LNCaP clone FGC (cell line): ENCODE measurements at regions not wholly inside any gene's neighbourhood (a gene's known extent, or its start where the extent isn't known, plus 50 kb on each side); places are given as distances from the start of the nearest gene placed in this dataset.

Experiments used
- DNase-seq: peaks from one replicate; pipeline ENCODE4 v3.0.0-alpha.2; 2011; ENCODE audit warnings: low read depth
- H3K4me3 ChIP-seq: 2 replicates; pipeline ENCODE4 v1.5.1; 2011; ENCODE audit warnings: mild to moderate bottlenecking, low read depth, low read length, control low read depth
- TF ChIP-seq, protein P1 (sequence below): IDR thresholded peaks from 2 replicates; pipeline ENCODE4 v1.5.1; 2012; ENCODE audit warnings: mild to moderate bottlenecking; ENCODE audit not compliant: control insufficient read depth, insufficient read depth; ENCODE audit errors: extremely low read depth

DNA sequence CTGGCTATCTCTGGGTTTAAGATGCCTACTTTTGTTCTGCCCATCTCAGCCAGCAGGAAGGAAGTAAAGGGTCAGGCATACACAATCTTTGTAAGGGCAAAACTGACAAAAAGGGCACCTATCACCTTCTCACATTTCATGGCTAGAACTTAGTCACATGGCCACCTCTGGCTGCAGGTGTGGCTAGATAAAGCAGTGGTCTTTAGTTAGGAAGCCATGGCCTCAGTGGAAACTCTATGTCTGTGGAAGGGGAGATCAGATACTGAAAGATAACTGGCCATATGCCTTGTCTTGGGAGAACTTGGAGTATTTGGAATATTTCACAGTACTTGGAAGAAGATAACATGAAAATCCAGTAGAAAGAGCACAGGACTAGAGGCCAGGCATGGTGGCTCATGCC is 80.7 kb upstream of the TBL1XR1 start:
- DNase-seq: no peak
- TF ChIP-seq, protein P1, sequence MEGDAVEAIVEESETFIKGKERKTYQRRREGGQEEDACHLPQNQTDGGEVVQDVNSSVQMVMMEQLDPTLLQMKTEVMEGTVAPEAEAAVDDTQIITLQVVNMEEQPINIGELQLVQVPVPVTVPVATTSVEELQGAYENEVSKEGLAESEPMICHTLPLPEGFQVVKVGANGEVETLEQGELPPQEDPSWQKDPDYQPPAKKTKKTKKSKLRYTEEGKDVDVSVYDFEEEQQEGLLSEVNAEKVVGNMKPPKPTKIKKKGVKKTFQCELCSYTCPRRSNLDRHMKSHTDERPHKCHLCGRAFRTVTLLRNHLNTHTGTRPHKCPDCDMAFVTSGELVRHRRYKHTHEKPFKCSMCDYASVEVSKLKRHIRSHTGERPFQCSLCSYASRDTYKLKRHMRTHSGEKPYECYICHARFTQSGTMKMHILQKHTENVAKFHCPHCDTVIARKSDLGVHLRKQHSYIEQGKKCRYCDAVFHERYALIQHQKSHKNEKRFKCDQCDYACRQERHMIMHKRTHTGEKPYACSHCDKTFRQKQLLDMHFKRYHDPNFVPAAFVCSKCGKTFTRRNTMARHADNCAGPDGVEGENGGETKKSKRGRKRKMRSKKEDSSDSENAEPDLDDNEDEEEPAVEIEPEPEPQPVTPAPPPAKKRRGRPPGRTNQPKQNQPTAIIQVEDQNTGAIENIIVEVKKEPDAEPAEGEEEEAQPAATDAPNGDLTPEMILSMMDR: no peak
- H3K4me3 ChIP-seq: no peak overlapping the region

DNA sequence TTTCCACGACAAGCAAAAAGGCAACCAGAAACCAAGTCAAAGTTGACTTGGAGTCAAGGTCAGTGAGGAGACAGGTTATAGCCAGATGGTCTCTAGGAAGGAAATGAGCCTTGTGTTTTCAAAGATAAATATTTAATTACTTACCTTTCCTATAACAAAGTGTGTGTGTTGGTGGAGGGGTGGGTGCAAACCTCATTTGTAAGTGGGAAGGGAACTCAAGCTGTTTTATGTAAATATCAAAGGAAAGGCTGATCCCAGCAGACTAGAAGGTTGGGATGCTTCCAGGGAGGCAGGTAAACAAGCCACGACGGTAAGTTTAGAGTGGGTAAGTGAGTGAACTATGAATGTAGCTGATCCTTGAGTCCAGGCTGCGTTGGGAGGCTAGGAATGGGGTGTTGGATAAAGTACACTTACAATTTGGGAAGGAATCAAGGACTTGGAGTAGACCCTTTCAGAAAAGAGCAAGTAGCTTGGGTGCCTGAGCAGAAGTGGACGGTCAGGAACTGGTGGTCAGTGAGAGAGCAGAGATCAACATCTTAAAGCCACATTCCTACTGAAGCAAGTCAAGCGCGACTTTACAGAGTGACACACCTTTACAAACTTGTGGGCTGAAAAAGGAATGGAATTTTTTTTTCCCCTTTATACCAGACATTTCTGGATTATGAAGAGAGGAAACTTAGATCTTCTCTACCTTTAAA is 82.0 kb upstream of the TBL1XR1 start:
- TF ChIP-seq, protein P1: no peak
- H3K4me3 ChIP-seq: no peak overlapping the region
- peak; percentile 96 for DNase-seq

DNA sequence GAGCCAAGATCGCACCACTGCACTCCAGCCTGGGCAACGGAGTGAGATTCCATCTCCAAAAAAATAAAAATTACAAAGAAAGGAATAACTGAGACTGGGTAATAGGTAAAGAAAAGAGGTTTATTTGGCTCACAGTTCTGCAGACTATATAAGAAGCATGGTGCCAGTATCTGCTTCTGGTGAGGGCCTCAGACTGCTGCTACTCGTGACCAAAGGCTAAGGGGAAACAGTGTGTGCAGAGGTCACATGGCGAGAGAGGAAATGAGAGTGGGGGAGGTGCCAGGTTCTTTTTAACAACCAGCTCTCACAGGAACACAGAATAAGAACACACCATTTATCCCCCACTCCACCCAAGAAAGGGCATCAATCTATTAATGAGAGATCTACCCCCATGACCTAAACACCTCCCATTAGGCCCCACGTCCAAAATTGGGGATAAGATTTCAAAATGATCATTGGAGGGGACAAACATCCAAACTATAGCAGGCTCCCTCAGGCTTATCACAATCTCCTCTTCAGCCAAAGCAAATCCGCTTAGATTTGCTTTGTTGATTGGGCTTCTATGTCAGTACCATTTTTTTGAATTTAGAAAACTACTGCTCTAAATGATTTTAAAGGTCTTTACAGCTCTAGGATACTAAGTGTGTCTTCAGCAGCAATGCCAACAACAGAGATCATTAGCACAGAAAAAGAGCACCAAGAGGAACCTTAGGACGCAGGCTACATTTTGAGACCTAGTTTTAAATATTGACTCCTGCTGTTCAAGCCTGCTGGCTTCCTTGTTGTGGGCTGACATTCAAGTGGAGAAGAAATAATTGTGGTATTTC is 84.2 kb upstream of the TBL1XR1 start:
- no peak for DNase-seq
- TF ChIP-seq, protein P1: no peak

DNA sequence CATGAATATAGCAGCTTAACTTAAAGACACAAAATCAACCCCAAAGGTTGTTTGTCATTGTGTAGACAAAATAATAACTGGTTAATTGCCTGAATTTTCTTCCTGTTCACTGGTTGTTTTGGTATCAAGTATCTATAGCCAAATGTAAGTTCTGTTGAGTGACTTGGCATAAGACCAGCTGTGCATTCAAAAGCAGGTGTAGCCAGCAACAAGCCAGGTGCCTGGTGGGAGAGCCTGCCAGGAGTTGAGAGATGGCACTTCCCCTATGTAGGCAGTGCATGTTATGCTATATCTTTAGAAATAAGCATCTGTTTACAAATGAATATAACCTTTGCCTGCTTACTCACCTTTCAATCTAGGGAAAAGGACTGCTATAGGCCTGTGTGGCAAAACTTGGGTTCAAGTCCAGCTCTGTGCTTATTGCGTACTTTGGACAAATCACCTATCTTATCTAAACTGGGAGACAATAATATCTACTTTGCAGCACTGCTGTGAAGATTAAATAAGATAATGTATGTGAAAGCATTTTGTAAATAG is 84.9 kb upstream of the TBL1XR1 start:
- peak; percentile 54 for DNase-seq
- TF ChIP-seq, protein P1: no peak
- H3K4me3 ChIP-seq: no peak overlapping the region

More for the DNA sequence above, 84.2 kb upstream of the TBL1XR1 start:
- H3K4me3 ChIP-seq: no peak overlapping the region

DNA sequence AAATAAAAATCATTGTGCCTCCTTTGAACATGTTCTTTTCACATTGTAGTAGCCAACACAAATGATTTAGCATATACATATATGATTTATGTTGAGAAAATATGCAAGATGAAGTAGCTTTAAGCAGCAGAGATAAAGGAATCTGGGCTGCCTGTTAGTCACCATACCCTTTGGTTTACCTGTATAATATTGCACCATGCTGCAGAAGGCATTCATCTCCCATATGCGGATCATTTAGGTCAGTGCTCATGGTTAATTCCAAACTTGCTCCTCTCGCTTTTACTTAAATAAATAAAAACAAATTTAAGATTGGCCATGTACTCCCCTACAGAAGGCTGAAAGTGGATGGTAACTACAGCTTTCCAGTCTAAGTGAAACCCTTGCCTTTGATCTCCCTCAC is 86.7 kb upstream of the TBL1XR1 start:
- H3K4me3 ChIP-seq: no peak overlapping the region
- DNase-seq: no peak
- TF ChIP-seq, protein P1: no peak

DNA sequence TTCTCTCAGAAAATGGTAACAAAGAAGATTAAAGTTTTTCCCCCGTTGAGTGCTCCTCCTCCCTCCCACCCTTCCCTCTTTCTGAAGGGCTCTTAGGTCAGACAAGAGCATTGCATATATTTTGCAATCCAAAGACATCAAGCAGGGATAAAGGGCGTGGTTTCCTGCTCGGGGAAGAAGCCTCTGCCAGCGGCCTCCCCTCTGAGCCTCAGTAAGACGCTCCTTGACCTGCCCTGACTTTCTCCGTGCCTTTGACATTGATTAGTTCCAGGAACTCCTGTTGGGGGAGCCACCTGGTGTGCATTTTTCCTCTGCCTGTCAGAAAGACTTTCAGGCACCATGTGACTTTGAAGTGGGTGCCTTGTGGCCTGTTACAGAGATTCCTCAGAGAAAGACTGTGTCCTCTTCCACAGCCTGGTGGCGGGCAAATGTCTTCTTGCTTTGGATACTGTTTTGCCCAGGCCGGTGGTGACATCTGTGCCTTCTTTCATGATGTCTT is 87.2 kb upstream of the TBL1XR1 start:
- TF ChIP-seq, protein P1: no peak
- no peak for DNase-seq
- no peak overlapping the region for H3K4me3 ChIP-seq
